Keratinocyte (primary cell): ENCODE measurements at regions not wholly inside any gene's neighbourhood (a gene's known extent, or its start where the extent isn't known, plus 50 kb on each side); places are given as distances from the start of the nearest gene placed in this dataset.

Experiments
- CTCF ChIP-seq, 3 experiments: IDR thresholded peaks in 1 of 3; conservative IDR thresholded peaks in 1 of 3; optimal IDR thresholded peaks in 1 of 3; 2 replicates in 2 of 3; 3 replicates in 1 of 3; pipeline versions ENCODE3 to v1.5.1; 2011; ENCODE audit warnings: low read length in 3 of 3, mild to moderate bottlenecking in 3 of 3, moderate library complexity in 2 of 3, control low read depth in 1 of 3, inconsistent platforms in 1 of 3; ENCODE audit not compliant: insufficient read depth in 2 of 3; ENCODE audit errors: extremely low read depth in 1 of 3
- EZH2 ChIP-seq: IDR thresholded peaks from one replicate; pipeline ENCODE4 v1.6.1; 2012; ENCODE audit warnings: inconsistent platforms, mild to moderate bottlenecking, low read length, moderate library complexity

GRCh38 chr20:39092733-39093410, 130.7 kb downstream of the DHX35 start:
- TF ChIP-seq CTCF (optimal IDR thresholded peaks at IDR 0.05 in 1 of 3, IDR thresholded peaks at IDR 0.05 in 1 of 3, conservative IDR thresholded peaks at IDR 0.05 in 1 of 3; ENCODE audit: extremely low read depth in 1 of 3, insufficient read depth in 2 of 3, low read length in 3 of 3) (no peak), EZH2 (no peak)
